ENCODE measurements at regions not wholly inside any gene's neighbourhood (a gene's known extent, or its start where the extent isn't known, plus 50 kb on each side); places are given as distances from the start of the nearest gene placed in this dataset.

DNA sequence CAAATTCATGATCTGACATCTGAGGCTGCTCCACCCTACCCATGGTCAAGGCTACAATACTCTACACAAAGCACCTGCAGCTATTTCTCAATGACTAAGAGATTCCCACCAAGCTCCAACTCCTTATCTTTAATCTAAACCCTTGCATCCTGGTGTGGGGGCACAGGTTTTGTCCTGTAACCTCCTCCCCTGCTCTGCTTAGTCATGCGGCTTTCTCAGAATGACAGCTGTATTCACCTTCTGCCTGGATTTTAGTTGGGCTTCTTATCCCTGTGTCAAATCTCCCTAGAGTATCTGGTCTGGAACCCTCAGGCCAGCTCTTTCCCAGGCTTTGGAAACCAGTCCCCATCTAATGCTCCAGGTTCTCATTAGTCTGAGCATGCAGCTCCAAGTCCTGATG lies 159.0 kb downstream of the BARHL2 start:
- no peak for DNase-seq

DNA sequence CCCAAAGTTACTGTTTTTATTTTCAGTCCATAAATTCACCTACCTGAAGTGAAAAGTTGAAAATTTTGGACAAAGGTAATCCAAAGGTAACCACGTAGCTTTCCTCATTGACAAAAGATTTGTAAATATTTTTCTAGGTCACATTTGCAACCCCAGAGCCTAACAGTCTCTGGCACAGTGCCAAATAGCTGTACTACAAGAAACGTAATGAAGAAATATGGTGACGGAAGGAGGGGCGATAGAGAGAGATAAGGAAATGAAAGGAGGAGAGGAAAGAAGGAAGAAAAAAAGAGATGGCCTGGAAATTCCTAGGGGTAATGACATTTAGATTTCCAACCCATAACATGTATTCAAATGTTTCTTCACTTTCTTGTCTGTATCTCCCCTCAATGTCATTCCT lies 159.4 kb downstream of the BARHL2 start:
- DNase-seq: no peak

DNA sequence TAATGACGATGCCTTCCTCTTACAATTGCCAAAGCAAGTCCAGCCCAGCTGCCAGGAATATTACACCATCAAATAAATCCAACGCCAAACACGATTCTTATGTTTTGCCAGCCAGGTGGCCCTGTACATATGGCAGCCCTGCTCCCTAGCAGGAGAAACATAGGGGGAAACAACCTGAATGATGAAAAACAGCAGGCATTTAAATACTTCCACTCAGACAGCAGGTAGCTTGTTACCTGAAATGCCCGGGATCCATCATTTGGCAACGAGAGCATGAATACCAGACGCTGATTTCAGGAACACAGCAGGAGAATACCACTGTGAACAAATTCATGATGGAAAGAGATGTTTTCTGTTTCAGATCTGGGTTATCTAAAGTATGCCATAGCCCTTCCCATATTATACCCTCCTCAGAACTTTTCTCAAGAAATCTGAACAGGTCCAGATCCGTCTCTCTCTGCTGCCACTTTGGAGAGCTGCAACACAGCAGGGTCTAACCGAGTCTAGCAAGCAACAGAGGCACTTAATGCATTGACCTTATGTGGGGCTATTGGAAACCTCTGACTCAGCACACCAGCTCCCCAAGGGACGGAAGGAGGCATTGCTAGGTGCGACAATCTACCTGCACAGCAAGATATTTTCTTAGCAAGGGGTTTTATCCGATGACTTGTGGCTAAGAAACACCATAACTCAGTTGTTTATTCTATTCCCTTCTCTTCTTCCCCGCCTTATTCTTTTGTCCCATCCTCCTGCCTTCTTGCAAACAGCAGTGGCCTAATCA lies 166.3 kb downstream of the BARHL2 start:
- DNase-seq: no peak

DNA sequence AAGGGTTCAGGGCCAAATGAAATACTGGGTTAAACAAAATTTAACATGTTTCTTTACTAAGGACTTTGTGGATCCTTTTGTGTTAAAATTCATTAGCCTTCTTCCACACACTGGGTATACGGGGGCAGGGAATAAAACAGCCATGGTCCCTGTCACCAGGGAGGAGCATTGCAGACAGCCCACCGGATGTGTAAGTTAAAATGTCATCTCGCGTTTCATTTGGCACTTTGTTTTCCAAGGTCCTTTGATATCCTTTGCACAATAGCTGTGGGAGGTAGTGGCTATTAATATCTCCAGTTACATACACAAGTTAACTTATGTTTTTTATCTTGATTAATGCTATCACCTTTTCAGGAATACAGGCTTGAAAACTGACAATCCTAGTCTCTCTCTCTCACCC lies 172.7 kb downstream of the BARHL2 start:
- no peak for DNase-seq

DNA sequence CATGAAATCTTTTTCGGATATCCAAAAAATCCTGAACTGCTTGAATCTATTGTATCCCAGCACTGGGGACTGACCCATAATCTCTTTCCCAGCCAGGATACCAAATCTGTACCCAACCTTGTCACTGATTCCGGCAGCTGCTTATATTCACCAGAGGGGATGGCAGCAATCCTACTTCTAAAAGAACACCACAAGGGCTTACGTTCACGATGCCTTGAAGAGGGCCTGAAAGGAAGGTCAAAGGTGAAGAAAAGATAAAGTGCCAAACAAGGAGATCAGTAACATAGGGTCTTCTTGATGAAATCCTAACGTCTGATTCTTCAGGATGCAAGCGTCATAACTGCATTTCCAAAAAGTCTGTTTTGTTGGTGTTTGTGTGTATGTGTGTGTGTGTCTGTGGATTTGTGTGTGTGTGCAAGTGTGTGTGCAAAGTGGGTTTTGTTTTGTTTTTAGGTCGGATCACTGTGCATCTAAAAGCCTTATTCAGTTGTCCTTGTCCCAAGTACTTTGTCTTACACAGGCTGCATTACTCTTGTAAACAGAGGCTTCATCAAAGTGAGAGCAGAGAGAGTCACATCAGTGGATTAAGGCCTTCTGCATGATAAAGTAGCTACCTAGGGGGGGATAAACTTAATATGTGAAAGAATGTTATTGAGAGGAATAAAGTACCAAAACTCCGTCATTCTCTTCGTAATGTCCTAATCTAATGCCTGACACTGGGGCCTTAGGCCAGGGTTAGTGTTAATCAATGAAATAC lies 179.3 kb downstream of the BARHL2 start:
- DNase-seq: no peak

DNA sequence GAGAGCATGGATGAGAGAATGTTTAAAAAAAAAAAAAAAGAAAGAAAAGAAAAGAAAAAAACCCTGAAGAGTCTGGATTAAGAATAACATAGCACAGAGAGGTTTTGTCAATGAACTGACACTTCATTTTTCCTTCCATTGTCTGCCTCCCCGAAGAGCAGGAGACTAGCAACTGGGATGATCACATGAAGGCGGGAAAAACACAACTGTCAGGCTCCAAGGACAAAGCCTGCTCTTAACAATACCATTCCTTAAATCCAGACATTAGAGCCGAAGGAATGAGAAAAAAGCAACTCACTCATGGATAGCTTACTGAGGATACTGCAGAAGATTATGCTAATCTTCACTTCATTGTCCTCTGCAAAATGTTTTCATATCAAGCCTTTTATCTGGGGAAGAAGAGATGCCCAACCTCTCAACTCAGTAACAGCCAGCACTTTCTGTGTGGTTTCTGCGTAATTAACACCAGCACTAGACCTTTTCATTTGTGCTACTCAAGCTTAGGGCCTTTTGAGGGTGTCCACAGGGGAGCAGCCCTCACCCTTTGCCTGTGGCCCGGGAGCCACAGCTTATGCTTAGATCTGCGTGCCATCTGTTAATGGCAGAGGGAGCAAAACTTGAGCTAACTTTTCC lies 182.3 kb downstream of the BARHL2 start:
- peak in 1 of 2 experiments; percentile 14 for DNase-seq

DNA sequence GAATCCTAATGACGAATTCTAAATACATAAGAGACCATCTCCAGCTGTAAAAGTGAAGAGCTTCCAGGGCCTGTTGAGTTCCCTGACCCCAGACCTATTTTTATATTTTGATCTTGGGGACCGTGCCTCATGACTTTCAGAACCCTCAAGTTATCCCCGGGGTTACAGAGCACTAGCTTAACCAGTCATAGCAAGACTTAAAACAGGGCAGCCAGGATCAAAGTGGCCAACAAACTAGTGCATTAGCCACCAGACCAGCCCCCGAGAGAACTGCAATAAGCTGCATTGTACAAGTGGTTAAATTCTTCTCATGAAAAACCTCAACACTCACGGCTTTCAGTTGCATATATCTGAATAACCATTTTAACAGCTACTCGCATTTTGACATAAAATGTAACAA lies 183.0 kb downstream of the BARHL2 start:
- DNase-seq: no peak

DNA sequence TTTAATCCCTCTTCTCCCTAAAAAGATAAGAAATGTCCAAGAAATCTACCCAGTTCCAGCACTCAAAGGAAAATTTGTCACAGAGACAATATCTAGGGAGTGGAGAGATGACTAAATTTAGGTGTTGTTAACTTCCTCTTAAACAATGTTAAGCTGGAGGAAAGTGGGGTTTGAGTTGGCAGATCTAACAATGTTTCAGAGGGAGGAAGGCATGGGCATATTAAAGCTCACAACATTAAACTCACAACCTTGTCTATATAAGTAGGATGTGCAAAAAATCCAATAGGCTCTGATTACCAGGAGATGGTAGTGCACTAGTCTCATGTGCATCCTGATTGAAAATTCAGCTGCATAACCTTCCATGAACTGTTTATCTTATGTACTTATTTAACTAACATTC lies 190.1 kb downstream of the BARHL2 start:
- DNase-seq: no peak

DNA sequence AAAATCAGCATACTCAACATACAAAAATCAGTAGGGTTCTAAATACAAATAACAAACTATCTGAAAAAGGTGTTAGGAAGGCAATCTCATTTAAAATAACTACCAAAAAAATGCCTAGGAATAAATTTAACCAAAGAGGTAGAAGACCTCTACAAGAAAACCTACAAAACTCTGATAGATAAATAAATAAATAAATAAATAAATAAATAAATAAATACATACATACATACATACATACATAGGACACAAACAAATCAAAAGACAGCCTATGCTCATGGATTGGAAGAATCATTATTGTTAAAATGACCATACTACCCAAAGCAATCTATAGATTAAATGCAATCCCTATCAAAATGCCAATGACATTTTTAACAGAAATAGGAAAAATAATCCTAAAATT lies 194.7 kb downstream of the BARHL2 start:
- no peak for DNase-seq

DNA sequence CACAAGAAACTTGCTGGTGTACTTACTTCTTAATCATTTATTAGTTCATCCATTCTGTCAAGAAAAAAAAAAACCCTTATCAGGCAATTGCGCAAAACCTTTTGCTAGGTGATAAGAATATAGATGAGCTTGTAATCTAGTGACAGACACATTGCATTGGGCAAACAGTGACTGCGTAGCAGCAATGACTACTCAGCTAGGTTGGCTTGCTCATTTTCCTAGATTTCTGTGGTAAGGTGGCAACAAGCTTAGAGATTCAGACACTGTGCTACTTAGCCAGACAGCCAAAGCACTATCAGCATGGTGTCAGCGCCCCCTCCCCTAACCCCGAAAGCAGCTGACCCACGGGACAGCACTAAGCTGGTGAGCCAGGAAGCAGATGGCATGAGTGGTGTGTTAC lies 203.1 kb downstream of the BARHL2 start:
- DNase-seq: no peak

DNA sequence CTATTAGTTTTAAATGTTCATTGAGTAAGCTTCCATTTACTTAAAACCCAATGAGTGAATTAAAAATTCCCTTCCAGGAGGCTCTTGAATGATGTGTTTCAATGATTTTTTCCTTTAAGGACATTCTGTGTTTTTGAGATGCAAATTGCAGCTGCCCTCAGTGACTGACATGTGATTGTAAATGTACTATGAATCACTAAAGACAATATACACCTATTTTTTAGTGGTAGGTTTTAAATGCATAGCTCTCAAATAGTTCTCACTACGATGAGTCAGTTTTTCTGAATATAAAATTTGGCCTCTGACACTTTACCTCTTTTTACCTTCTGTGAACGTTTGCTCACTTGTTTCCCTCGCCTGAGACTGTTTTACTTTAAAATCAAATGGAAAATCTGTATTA lies 204.7 kb downstream of the BARHL2 start:
- DNase-seq: no peak

DNA sequence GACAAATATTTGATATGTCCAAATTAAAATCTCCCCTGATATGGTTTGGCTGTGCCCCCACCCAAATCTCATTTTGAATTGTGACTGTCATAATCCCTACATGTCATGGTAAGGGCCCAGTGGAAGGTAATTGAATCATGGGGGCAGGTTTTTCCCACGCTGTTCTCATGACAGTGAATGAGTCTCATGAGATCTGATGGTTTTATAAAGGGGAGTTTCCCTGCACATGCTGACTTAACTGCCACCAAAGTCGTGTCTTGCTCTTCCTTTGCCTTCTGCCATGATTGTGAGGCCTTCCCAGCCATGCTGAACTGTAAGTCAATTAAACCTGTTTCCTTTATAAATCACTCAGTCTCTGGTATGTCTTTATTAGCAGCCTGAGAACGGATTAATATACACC lies 207.0 kb downstream of the BARHL2 start:
- no peak for DNase-seq

DNA sequence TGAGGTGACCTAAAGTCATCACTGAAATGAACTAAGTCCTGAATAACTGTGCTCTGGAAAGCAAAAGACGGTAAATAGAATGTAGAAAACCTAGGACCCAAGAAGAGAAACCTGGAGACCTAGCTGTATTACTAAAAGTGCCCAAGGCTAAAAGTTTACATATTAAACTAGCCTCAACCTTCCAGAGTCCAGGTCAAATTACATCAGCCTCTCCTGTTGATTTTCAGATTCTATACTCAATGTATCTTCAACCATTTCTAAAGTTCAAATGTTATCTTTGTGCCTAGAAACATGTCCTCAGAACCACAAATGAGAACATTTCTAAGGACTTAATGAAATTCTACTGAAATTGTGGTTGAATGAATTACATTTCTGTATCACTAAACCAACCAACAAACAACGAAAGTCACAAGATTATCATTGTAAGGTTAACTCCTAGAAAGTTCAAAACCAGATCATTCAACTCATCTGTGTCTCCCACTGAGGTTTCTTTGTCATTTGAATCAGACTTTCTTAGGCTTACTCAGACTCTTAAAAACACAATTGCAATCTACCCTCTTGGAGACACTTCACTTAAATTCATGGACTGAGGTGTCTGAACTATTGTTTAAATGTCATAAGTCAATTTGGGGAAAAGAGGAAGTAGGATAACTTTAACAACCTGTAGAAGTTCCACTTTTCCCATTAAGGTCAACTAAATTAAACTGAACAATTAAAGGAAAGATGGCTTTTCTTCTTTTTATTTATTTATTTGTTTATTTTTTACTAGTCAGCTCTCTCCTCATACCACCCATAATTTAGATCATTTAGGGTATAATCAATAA lies 207.7 kb downstream of the BARHL2 start:
- no peak for DNase-seq

DNA sequence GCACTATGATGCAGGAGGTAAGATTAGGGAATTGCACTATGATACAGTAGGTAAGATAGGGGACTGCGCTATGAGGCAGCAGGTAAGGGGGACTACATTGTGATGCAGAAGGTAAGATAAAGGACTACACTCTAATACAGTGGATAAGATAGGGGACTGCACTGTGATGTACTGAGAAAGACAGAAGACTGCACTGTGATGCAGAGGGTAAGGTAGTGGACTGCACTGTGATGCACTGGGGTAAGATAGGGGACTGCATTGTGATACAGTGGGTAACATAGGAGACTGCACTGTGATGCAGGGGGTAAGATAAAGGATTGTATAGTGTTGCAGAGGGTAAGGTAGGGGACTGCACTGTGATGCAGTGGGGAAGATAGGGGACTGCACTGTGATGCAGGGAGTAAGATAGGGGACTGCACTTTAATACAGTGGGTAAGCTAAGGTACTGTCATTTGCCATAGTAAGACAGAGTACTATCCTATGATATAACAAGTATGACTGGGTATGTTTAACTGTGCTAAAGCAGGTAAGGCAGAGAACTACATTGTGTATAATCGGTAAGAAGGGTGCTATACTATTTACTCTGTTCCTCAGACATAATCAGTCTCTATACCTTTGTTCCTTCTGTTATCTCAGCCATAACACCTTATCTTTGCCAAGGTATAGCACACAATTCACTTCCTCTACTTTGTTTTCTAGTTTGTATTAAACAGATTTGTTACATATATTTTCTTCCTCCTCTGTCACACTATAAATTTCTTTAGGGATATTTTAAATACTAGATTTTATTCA lies 208.5 kb downstream of the BARHL2 start:
- DNase-seq: no peak

DNA sequence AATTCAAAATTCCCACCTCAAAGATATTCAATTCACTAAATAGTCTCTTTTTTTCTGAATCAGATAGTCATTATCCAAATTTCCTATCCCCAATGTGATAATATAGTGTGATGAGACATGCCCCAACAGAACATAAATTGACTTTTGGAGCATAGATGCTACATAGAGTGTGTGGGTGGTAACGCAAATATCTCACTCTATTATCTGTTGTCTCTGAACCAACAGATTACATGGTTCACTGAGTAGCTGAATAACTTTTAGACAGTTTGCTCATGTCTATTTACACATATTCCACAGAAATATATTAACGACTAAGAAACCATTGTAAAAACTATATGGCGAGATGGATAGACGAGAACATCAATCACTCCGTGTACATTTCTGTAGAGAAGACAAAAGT lies 209.9 kb downstream of the BARHL2 start:
- DNase-seq: no peak

DNA sequence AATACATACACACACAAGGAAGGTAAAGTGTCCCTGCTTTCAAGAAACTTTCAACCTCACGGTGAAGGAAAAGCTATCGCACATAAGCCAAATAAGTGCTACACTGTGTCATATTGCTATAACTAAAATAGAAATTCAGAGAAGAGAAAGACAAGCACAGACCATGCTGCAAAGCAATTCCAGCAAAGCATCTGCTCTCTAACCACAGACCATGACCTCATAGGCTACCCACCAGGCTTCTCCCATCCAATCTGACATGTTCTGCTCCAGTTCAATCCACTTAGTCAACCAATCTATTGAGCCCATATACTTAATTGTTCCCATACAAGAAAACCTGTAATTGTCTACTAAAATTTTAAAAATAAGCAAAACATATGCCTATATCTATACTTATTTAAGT lies 211.3 kb downstream of the BARHL2 start:
- DNase-seq: no peak

DNA sequence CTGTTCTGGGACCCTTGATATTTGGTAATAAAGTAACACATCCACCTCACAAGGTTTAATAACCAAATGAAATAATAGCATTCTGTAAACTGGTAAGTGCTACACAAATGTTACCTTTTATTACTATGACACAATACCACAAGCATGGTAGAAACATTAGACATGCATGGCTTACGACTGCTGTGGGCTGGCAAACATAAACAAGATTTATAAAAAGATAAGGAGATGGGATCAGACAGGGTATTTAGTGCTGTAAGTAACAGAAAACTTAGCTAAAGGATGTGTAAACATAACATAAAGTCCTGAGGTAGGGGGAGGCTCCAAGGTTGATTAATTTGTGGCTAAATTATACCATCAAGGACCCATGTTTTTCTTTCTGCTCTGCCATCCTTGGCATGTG lies 212.6 kb downstream of the BARHL2 start:
- no peak for DNase-seq

DNA sequence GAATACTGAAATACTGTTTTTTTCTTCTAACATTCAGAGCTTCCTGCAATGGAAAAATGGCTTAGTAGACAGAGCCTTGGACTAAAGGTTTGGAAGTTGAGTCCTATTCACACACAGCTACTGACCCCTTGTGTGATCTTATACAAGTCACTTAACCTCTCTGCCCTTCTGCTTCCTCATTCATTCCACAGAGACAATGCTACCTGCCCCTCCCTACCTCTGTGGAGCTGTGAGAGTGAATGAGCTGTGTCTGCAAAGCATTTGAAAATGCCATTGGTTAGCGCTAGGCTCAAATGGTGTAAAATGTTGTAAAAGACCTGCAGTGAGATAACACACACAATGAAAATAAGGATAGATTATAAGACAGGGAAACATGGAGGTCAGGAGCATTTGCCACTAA lies 214.4 kb downstream of the BARHL2 start:
- DNase-seq: no peak

DNA sequence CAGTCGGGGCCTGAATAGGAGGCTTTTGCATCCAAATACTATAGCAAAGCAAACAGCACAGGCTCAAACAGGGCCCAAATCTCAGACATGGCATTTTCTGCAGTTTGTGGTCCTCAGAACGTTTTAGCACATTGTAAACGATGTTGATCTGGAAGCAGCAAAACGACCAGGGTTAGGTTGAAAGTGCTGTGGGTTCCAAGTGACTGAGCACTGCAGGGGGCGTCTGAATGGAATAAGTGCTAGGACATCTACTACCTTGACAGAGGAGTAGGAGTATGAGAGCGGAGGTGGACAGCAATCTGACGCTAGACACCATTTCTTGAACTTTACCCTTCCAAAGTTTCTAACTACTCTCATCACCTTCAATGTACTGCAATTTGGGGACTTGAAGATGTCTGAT lies 214.9 kb downstream of the BARHL2 start:
- DNase-seq: no peak

DNA sequence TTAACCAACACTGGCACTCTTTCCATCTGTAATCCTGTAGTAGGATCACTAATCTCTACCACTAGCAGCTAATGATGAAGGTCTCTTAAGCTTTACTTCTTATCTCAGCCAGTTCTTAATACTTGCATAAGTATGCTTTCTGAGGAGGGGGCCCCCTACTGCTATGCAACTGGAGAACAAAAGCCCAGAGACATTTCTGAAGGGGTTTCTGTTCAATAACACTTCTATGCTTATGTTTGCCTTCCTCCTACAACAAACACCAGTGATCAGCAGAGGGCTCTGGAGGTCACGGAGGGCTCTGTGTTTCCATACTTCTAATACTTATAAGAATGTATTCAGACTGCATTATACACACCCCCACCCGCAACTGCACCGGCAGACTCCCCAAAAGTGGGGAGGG lies 215.8 kb downstream of the BARHL2 start:
- DNase-seq: no peak

DNA sequence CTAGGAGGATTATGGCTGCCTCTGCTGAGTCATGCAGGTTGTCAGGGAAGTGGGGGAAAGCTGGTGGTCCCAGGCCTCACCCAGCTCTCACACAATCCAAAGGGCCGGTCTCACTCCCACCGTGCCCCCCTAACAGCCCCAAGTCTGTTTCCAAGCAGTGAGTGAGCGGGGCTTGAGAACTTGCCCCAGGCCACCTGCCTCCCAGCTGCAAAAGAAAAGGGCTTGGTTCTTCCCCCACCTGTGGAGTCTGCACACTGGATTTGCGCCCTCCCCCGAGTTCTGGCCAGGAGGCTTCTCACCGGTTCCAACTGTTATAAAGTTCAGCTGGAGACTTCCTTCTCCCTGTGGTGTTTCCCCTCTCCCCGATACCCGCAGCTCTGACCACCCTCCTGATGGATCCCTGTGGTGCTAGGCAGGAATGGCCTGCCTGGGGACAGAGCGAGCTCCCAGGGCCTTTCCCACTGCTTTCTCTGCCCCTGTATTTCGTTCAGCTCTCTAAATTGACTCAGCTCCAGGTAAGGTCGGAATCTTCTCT lies 222.3 kb downstream of the BARHL2 start:
- no peak for DNase-seq

DNA sequence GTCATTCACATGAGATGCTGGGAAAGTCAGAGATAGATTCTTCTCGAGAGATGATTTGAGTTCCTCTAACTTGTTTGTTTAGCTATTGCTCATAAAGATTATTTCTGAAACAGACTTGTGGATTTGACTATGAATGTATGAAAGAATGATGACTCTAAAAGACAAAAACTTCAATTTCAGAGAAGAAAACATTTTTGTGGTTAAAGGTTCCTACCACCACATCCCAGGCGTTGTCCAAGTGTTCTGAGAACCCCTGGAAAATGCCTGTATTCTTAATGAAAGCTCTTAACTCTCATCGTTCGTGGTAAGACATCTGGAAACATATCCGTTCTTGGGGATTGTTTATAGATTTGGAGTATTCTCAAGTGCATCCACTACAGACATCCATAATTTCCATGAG lies 228.7 kb downstream of the BARHL2 start:
- no peak for DNase-seq

All from NCI-H187 (cell line).